K562 (cell line): ENCODE measurements at regions not wholly inside any gene's neighbourhood (a gene's known extent, or its start where the extent isn't known, plus 50 kb on each side); places are given as distances from the start of the nearest gene placed in this dataset.

Experiments
- ATAC-seq: fragments of 200-7000 bp; cut with Tn5 transposase; 3 replicates; pipeline ENCODE4 v1.9.1; 2020; ENCODE audit warnings: moderate library complexity
- BruUV-seq: library from RNA; stranded (reverse); fragments of 400-500 nt; replicated peaks from 2 replicates; lab custom pipeline; 2021; lab: Mats Ljungman, UMichigan
- CTCF ChIA-PET: fragments of 300-600 bp; formaldehyde crosslinking; extraction: SDS; loops from one replicate; lab custom pipeline; 2021; ENCODE audit warnings: low intra/inter-chr PET ratio; lab: Yijun Ruan, JAX
- POLR2A ChIA-PET: fragments of 300-600, 350-650 bp; sonication (Branson Sonifier 250); formaldehyde crosslinking; extraction: SDS; loops from one replicate; lab custom pipeline; 2021; ENCODE audit warnings: antibody characterized with exemption, inconsistent platforms; lab: Yijun Ruan, JAX
- DNase-seq, 4 experiments: peaks; one replicate each; pipeline versions ENCODE4 v3.0.0 to v3.0.0-alpha.2; 2011 to 2018; ENCODE audit warnings: low spot score in 3 of 4, mixed read lengths in 3 of 4; ENCODE audit errors: extremely low read depth in 1 of 4
- FAIRE-seq: peaks from 2 replicates; lab custom pipeline; 2011; peaks lifted over from hg19 to GRCh38; lab: Jason Lieb, UNC
- H2AFZ ChIP-seq: 2 replicates; pipeline ENCODE4 v1.6.0; 2011; ENCODE audit warnings: low read depth, low read length, control low read depth, inconsistent platforms
- H3K27ac ChIP-seq: fragments of 200-600 bp; 3 replicates; pipeline ENCODE4 v1.8.0; 2011; ENCODE audit warnings: low read depth, mild to moderate bottlenecking, control low read depth, inconsistent platforms, low read length, moderate library complexity, mixed read lengths; ENCODE audit errors: extremely low read depth
- H3K27me3 ChIP-seq, 2 experiments: fragments of 300-600 bp in 1 of 2; 2 replicates in 1 of 2; 3 replicates in 1 of 2; pipeline versions ENCODE4 v1.6.0 to v1.8.0; 2011; ENCODE audit warnings: inconsistent platforms in 2 of 2, low read length in 2 of 2, mild to moderate bottlenecking in 1 of 2, mixed read lengths in 1 of 2, moderate library complexity in 1 of 2; ENCODE audit not compliant: control insufficient read depth in 2 of 2, insufficient read depth in 2 of 2
- H3K36me3 ChIP-seq: fragments of 300-600 bp; 3 replicates; pipeline ENCODE4 v1.8.0; 2011; ENCODE audit warnings: mild to moderate bottlenecking, low read length, inconsistent platforms; ENCODE audit not compliant: control insufficient read depth, insufficient read depth
- H3K4me1 ChIP-seq, 2 experiments: fragments of 200-600 bp in 1 of 2; replicated peaks in 1 of 2; 2 replicates in 1 of 2; 3 replicates in 1 of 2; pipeline versions ENCODE4 v1.5.1 to v1.8.0; 2011; ENCODE audit warnings: inconsistent platforms in 2 of 2, low read length in 2 of 2, mild to moderate bottlenecking in 1 of 2, mixed read lengths in 1 of 2, moderate library complexity in 1 of 2; ENCODE audit not compliant: control insufficient read depth in 2 of 2, insufficient read depth in 2 of 2
- H3K4me2 ChIP-seq: 2 replicates; pipeline ENCODE4 v1.6.1; 2011; ENCODE audit warnings: low read length, control low read depth, inconsistent platforms, mixed read lengths; ENCODE audit not compliant: insufficient read depth
- H3K4me3 ChIP-seq: fragments of 200-600 bp; sonication (generic), shearing (Covaris generic); 2 replicates; pipeline ENCODE4 v1.5.1; 2016; ENCODE audit warnings: control low read depth, inconsistent platforms
- H3K79me2 ChIP-seq: fragments of 200-600 bp; 3 replicates; pipeline ENCODE4 v1.8.0; 2011; ENCODE audit warnings: low read length, inconsistent platforms; ENCODE audit not compliant: control insufficient read depth, insufficient read depth
- H3K9ac ChIP-seq, 2 experiments: 2 replicates each; pipeline versions ENCODE4 v1.6.0 to v1.6.1; 2011; ENCODE audit warnings: low read depth in 2 of 2, low read length in 2 of 2, control low read depth in 1 of 2, inconsistent platforms in 1 of 2, mild to moderate bottlenecking in 1 of 2, mixed read lengths in 1 of 2; ENCODE audit not compliant: insufficient read depth in 1 of 2
- H3K9me1 ChIP-seq: one replicate; pipeline ENCODE4 v1.6.0; 2011; ENCODE audit warnings: inconsistent platforms, mild to moderate bottlenecking, low read length, moderate library complexity; ENCODE audit not compliant: control insufficient read depth, insufficient read depth
- H3K9me3 ChIP-seq: replicated peaks from 2 replicates; pipeline ENCODE4 v1.5.1; 2011; ENCODE audit warnings: low read depth, low read length, inconsistent platforms; ENCODE audit not compliant: control insufficient read depth, insufficient read depth
- H4K20me1 ChIP-seq: replicated peaks from 2 replicates; pipeline ENCODE4 v1.6.1; 2011; ENCODE audit warnings: low read length, inconsistent platforms, mixed read lengths; ENCODE audit not compliant: control insufficient read depth, insufficient read depth
- GABPB2 ChIP-seq: fragments of 250-450 bp; sonication (Bioruptor Pico); conservative IDR thresholded peaks from 2 replicates; pipeline ENCODE4 v1.5.1; 2021; ENCODE audit warnings: mild to moderate bottlenecking
- MAZ ChIP-seq, 2 experiments: fragments of 450-650 bp in 1 of 2; sonication (generic) in 1 of 2; formaldehyde crosslinking; IDR thresholded peaks in 1 of 2; conservative IDR thresholded peaks in 1 of 2; 2 replicates each; pipeline versions ENCODE4 v1.4.0 to v1.5.0; 2020; ENCODE audit warnings: mild to moderate bottlenecking in 1 of 2, missing genetic modification reagents in 1 of 2
- NFRKB ChIP-seq: fragments of 450-650 bp; IDR thresholded peaks from 2 replicates; pipeline ENCODE4 v1.6.1; 2016; ENCODE audit warnings: low read depth
- PURB ChIP-seq: sonication (generic); formaldehyde crosslinking; IDR thresholded peaks from 2 replicates; pipeline ENCODE4 v1.9.0; 2021; ENCODE audit warnings: low read depth, mild to moderate bottlenecking, missing genetic modification reagents
- SMAD4 ChIP-seq: fragments of 250-450 bp; sonication (Bioruptor Pico); conservative IDR thresholded peaks from 2 replicates; pipeline ENCODE4 v1.8.0; 2021; ENCODE audit warnings: inconsistent platforms, mild to moderate bottlenecking, moderate library complexity
- TRIM24 ChIP-seq, 2 experiments: fragments of 450-650 bp; IDR thresholded peaks; 2 replicates each; pipeline ENCODE4 v1.6.1; 2016
- WGBS: fragments of 100-300 bp; shearing (Covaris generic); methylation state at CpG from one replicate; pipeline ENCODE4 v1.1.6; 2016; ENCODE audit warnings: low coverage, mixed read lengths; ENCODE audit not compliant: insufficient coverage; ENCODE audit errors: missing lambda C conversion rate; 5-methylcytosine and 5-hydroxymethylcytosine counted together
- in situ Hi-C: fragments of 300-500 bp; cut with MboI; formaldehyde crosslinking; loops from 4 replicates; pipeline ENCODE4 v1.15.0; 2018; ENCODE audit warnings: inconsistent platforms, mixed read lengths
- intact Hi-C: fragments of 100-400 bp; cut with micrococcal nuclease; formaldehyde crosslinking; loops from 2 replicates; pipeline ENCODE4 v1.14.2; 2022
- TF ChIP-seq, protein P1 (sequence below): fragments of 200-800 bp; sonication (Bioruptor generic); IDR thresholded peaks from 2 replicates; pipeline ENCODE4 v1.6.1; 2017; ENCODE audit warnings: missing genetic modification characterization, missing compliant biosample characterization
- TF ChIP-seq, protein P2 (sequence below): sonication (generic); formaldehyde crosslinking; IDR thresholded peaks from 2 replicates; pipeline ENCODE4 v1.8.0; 2022; ENCODE audit warnings: missing genetic modification reagents, mild to moderate bottlenecking, moderate library complexity, borderline replicate concordance

DNA sequence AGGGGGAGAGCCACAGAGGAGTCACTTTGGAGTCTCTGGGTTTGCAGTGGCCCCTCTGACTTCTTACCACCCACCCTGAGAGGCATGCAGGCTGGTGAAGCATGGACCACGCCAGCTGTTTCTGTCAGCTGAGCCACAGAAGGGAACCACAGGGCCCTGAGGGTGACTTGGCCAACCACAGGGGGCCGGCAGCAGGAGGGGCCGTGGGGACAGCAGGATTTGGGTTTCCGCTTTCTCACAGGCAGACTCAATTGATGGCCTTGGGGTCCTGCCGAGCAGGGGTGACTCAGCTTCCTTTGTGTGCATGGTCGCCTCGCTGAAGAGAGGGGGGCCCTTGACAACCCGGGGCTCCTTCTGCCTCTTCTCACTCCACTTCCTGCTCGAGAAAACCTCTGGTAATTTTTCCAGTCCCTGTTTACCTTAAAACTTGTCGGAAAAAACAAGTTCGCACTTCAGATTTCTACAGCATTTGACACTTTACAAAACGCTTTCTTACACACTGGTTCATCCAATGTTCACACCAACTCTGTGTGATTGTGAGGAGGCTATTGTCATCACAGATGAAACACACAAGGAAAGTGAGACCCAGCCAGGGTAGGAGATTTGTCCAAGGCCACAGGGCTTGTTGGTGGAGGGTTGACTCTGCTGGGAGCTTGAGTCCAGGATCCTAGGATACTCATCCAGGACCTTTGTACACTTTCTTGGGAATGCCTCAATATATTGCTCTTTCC lies 311.2 kb downstream of the LPIN1 start:
- Histone ChIP-seq H3K4me3 (no peak overlapping the region), H4K20me1 (no peaks in the 10 kb centered on the region), H3K4me1 (peaks cover 10 to 47% of the 10 kb centered on the region in 2 experiments), H3K36me3 (no peaks in the 10 kb centered on the region), H3K27ac (no peak overlapping the region), H3K79me2 (no peaks in the 10 kb centered on the region), H3K27me3 (no peaks in the 10 kb centered on the region), H3K9me3 (no peaks in the 10 kb centered on the region), H3K9ac (peak overlapping the region in 1 of 2 experiments; percentile 31; a peak in 1 of 4 replicates), H3K9me1 (no peaks in the 10 kb centered on the region), H3K4me2 (no peak overlapping the region), H2AFZ (0 out of 2 replicates have a peak overlapping the region, but pooled peaks have one; percentile 23)
- in situ Hi-C loops (no loop called here), intact Hi-C loops (loop anchor here (10.0 kb wide), 2 partner anchors 107 to 217 kb away; no protein-coding TSS in a partner anchor)
- ATAC-seq = no peak
- DNase-seq = peak in 1 of 4 experiments; percentile 20
- no peak for FAIRE-seq
- ChIA-PET POLR2A (interaction anchor here (0.7 kb wide), 1 partner anchor 16 kb away, joined by 3 read pairs; no protein-coding TSS in a partner anchor), CTCF (no interaction called here)
- WGBS = 49% methylated on average over 11 of the region's 12 CpGs
- no peak for TF ChIP-seq TRIM24 (IDR thresholded peaks at IDR 0.05)
- TF ChIP-seq MAZ (CRISPR knock-in tag; conservative IDR thresholded peaks at IDR 0.05 in 1 of 2, IDR thresholded peaks at IDR 0.05 in 1 of 2) = no peak
- TF ChIP-seq NFRKB = no peak
- TF ChIP-seq GABPB2 (CRISPR knock-in tag) = no peak
- TF ChIP-seq, protein P1, sequence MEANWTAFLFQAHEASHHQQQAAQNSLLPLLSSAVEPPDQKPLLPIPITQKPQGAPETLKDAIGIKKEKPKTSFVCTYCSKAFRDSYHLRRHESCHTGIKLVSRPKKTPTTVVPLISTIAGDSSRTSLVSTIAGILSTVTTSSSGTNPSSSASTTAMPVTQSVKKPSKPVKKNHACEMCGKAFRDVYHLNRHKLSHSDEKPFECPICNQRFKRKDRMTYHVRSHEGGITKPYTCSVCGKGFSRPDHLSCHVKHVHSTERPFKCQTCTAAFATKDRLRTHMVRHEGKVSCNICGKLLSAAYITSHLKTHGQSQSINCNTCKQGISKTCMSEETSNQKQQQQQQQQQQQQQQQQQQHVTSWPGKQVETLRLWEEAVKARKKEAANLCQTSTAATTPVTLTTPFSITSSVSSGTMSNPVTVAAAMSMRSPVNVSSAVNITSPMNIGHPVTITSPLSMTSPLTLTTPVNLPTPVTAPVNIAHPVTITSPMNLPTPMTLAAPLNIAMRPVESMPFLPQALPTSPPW = peak; percentile 43; the same call in 1 of the 2 replicates
- TF ChIP-seq PURB (CRISPR knock-in tag) = no peak
- no peak for TF ChIP-seq SMAD4 (CRISPR knock-in tag)
- TF ChIP-seq, protein P2, sequence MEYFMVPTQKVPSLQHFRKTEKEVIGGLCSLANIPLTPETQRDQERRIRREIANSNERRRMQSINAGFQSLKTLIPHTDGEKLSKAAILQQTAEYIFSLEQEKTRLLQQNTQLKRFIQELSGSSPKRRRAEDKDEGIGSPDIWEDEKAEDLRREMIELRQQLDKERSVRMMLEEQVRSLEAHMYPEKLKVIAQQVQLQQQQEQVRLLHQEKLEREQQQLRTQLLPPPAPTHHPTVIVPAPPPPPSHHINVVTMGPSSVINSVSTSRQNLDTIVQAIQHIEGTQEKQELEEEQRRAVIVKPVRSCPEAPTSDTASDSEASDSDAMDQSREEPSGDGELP (CRISPR knock-in tag) = peak; percentile 70; the same call in 1 of the 2 replicates
- BruUV-seq = no TSS peak
